Neuronal stem cell (in vitro differentiated cells): ENCODE measurements at regions not wholly inside any gene's neighbourhood (a gene's known extent, or its start where the extent isn't known, plus 50 kb on each side); places are given as distances from the start of the nearest gene placed in this dataset.

Source experiments
- DNase-seq: peaks from one replicate; pipeline ENCODE4 v3.0.0-alpha.2; 2013; ENCODE audit warnings: low spot score
- H2AFZ ChIP-seq: one replicate; pipeline ENCODE4 v1.6.1; 2013; ENCODE audit warnings: mild to moderate bottlenecking, low read length, inconsistent platforms
- H2AK5ac ChIP-seq: 2 replicates; pipeline ENCODE4 v1.6.1; 2013; ENCODE audit warnings: low read depth, mild to moderate bottlenecking, inconsistent platforms, low read length, moderate library complexity, mixed read lengths
- H2BK120ac ChIP-seq: 2 replicates; pipeline ENCODE4 v1.6.1; 2013; ENCODE audit warnings: low read depth, mild to moderate bottlenecking, inconsistent platforms, low read length, moderate library complexity, mixed read lengths
- H2BK12ac ChIP-seq: one replicate; pipeline ENCODE4 v1.6.1; 2013; ENCODE audit warnings: low read length, inconsistent platforms
- H2BK15ac ChIP-seq: 2 replicates; pipeline ENCODE4 v1.6.1; 2013; ENCODE audit warnings: mild to moderate bottlenecking, low read length, inconsistent platforms, mixed read lengths
- H2BK5ac ChIP-seq: one replicate; pipeline ENCODE4 v1.6.1; 2013; ENCODE audit warnings: inconsistent platforms, mild to moderate bottlenecking, low read length, moderate library complexity
- H3K14ac ChIP-seq: one replicate; pipeline ENCODE4 v1.6.1; 2013; ENCODE audit warnings: low read length, inconsistent platforms
- H3K18ac ChIP-seq: 2 replicates; pipeline ENCODE4 v1.6.1; 2013; ENCODE audit warnings: low read length, inconsistent platforms
- H3K23ac ChIP-seq: 2 replicates; pipeline ENCODE4 v1.6.1; 2013; ENCODE audit warnings: low read depth, mild to moderate bottlenecking, mixed read lengths, low read length, inconsistent platforms; ENCODE audit not compliant: poor library complexity
- H3K27ac ChIP-seq: replicated peaks from 3 replicates; pipeline ENCODE4 v1.5.1; 2013; ENCODE audit warnings: low read length, inconsistent platforms
- H3K27me3 ChIP-seq, 3 experiments: 2 replicates each; pipeline ENCODE4 v1.6.1; 2013; ENCODE audit warnings: low read length in 3 of 3, mild to moderate bottlenecking in 2 of 3, inconsistent platforms in 1 of 3, low read depth in 1 of 3, mixed read lengths in 1 of 3, moderate library complexity in 1 of 3; ENCODE audit not compliant: control insufficient read depth in 3 of 3, insufficient read depth in 3 of 3
- H3K36me3 ChIP-seq, 2 donors: replicated peaks in 1 of 2; 2 replicates each; pipeline ENCODE4 v1.6.1; 2013; ENCODE audit warnings: low read length in 2 of 2; ENCODE audit not compliant: control insufficient read depth in 2 of 2, insufficient read depth in 2 of 2
- H3K4ac ChIP-seq: 2 replicates; pipeline ENCODE4 v1.6.1; 2013; ENCODE audit warnings: inconsistent platforms, mild to moderate bottlenecking, low read length, moderate library complexity
- H3K4me1 ChIP-seq, 2 donors: 1 replicate in 1 of 2; 2 replicates in 1 of 2; pipeline ENCODE4 v1.6.1; 2013; ENCODE audit warnings: low read length in 2 of 2, low read depth in 1 of 2; ENCODE audit not compliant: control insufficient read depth in 2 of 2, insufficient read depth in 1 of 2
- H3K4me2 ChIP-seq: one replicate; pipeline ENCODE4 v1.6.1; 2013; ENCODE audit warnings: mild to moderate bottlenecking, low read length, inconsistent platforms; ENCODE audit not compliant: insufficient read depth, poor library complexity, severe bottlenecking
- H3K4me3 ChIP-seq, 2 donors: 2 replicates each; pipeline ENCODE4 v1.5.1; 2013; ENCODE audit warnings: low read length in 2 of 2, mild to moderate bottlenecking in 2 of 2, inconsistent platforms in 1 of 2, moderate library complexity in 1 of 2
- H3K79me1 ChIP-seq: one replicate; pipeline ENCODE4 v1.6.1; 2013; ENCODE audit warnings: low read depth, mild to moderate bottlenecking, inconsistent platforms, low read length, moderate library complexity
- H3K9ac ChIP-seq: one replicate; pipeline ENCODE4 v1.6.1; 2013; ENCODE audit warnings: mild to moderate bottlenecking, low read depth, low read length, inconsistent platforms; ENCODE audit not compliant: poor library complexity
- H3K9me3 ChIP-seq, 2 donors: replicated peaks in 1 of 2; 2 replicates each; pipeline versions ENCODE3 to v1.6.1; 2013; ENCODE audit warnings: low read length in 2 of 2, mild to moderate bottlenecking in 2 of 2, inconsistent platforms in 1 of 2, low read depth in 1 of 2, mixed read lengths in 1 of 2, moderate library complexity in 1 of 2; ENCODE audit not compliant: control insufficient read depth in 2 of 2, insufficient read depth in 1 of 2
- H4K8ac ChIP-seq: one replicate; pipeline ENCODE4 v1.6.1; 2013; ENCODE audit warnings: low read depth, mild to moderate bottlenecking, inconsistent platforms, low read length, moderate library complexity
- H4K91ac ChIP-seq: one replicate; pipeline ENCODE4 v1.6.1; 2013; ENCODE audit warnings: low read length, low read depth, mild to moderate bottlenecking, inconsistent platforms; ENCODE audit not compliant: poor library complexity
- WGBS, 2 donors: extraction: QIAGEN DNeasy Blood & Tissue Kit; methylation state at CpG; one replicate each; pipeline ENCODE4 v1.1.7; 2013; ENCODE audit warnings: missing lambda C conversion rate in 2 of 2, mixed read lengths in 1 of 2; ENCODE audit not compliant: insufficient read length in 2 of 2, insufficient replicate concordance in 1 of 2; ENCODE audit errors: extremely low coverage in 2 of 2; 5-methylcytosine and 5-hydroxymethylcytosine counted together

GRCh38 chr12:92452763-92453162, 250.0 kb upstream of the PLEKHG7 start:
- no peak for DNase-seq
- Histone ChIP-seq H2BK120ac (no peak overlapping the region), H3K9me3 (peaks cover 0 to 13% of the 10 kb centered on the region in 2 donors), H3K27ac (no peak overlapping the region), H3K9ac (no peak overlapping the region), H3K79me1 (no peaks in the 10 kb centered on the region), H2AK5ac (no peak overlapping the region), H2BK12ac (no peak overlapping the region), H2BK5ac (no peak overlapping the region), H3K36me3 (no peaks in the 10 kb centered on the region), H3K4ac (no peak overlapping the region), H4K91ac (no peak overlapping the region), H2AFZ (no peak overlapping the region), H2BK15ac (no peak overlapping the region), H3K23ac (no peak overlapping the region), H4K8ac (no peak overlapping the region), H3K14ac (no peak overlapping the region), H3K18ac (no peak overlapping the region), H3K4me1 (no peaks in the 10 kb centered on the region), H3K4me3 (no peak overlapping the region), H3K4me2 (no peak overlapping the region), H3K27me3 (no peaks in the 10 kb centered on the region)

- H3K79me1 ChIP-seq = no peaks in the 10 kb centered on the region
- no peak overlapping the region for H3K23ac ChIP-seq
- no peak overlapping the region for H2BK120ac ChIP-seq
- no peak overlapping the region for H3K4ac ChIP-seq
- H2AFZ ChIP-seq = no peak overlapping the region
- H3K18ac ChIP-seq = no peak overlapping the region
- H2BK12ac ChIP-seq = no peak overlapping the region
- H4K91ac ChIP-seq = no peak overlapping the region
- H3K9ac ChIP-seq = no peak overlapping the region
- H3K4me1 ChIP-seq = no peaks in the 10 kb centered on the region
- H3K4me3 ChIP-seq = no peak overlapping the region
- H3K27ac ChIP-seq = no peak overlapping the region
- H3K27me3 ChIP-seq = no peaks in the 10 kb centered on the region
- no peak overlapping the region for H4K8ac ChIP-seq
- peaks cover 0 to 2% of the 10 kb centered on the region in 2 donors for H3K9me3 ChIP-seq
- H3K14ac ChIP-seq = no peak overlapping the region
- no peak for DNase-seq
- no peak overlapping the region for H3K4me2 ChIP-seq
- no peak overlapping the region for H2AK5ac ChIP-seq
- no CpG with 5 or more reads among the region's 1 CpG for WGBS, 2 donors
- no peaks in the 10 kb centered on the region for H3K36me3 ChIP-seq
- H2BK15ac ChIP-seq = no peak overlapping the region
- H2BK5ac ChIP-seq = no peak overlapping the region
Observed at GRCh38 chr12:92446083-92446460, 256.7 kb upstream of the PLEKHG7 start.

GRCh38 chr12:92445253-92446082, 257.3 kb upstream of the PLEKHG7 start:
- DNase-seq = no peak
- no peak overlapping the region for H3K4me3 ChIP-seq
- H2BK120ac ChIP-seq = no peak overlapping the region
- no peaks in the 10 kb centered on the region for H3K27me3 ChIP-seq
- H4K91ac ChIP-seq = no peak overlapping the region
- no peak overlapping the region for H3K4me2 ChIP-seq
- no peaks in the 10 kb centered on the region for H3K9me3 ChIP-seq
- no peak overlapping the region for H3K18ac ChIP-seq
- H2BK5ac ChIP-seq = no peak overlapping the region
- no peak overlapping the region for H3K14ac ChIP-seq
- H2AFZ ChIP-seq = peak overlapping the region; percentile 31
- no peak overlapping the region for H3K4ac ChIP-seq
- H2BK15ac ChIP-seq = no peak overlapping the region
- no peaks in the 10 kb centered on the region for H3K36me3 ChIP-seq
- no CpG with 5 or more reads among the region's 10 CpGs for WGBS, 2 donors
- H4K8ac ChIP-seq = no peak overlapping the region
- no peak overlapping the region for H3K23ac ChIP-seq
- H3K27ac ChIP-seq = no peak overlapping the region
- H3K4me1 ChIP-seq = no peaks in the 10 kb centered on the region
- H2AK5ac ChIP-seq = no peak overlapping the region
- no peak overlapping the region for H2BK12ac ChIP-seq
- no peak overlapping the region for H3K9ac ChIP-seq
- H3K79me1 ChIP-seq = no peaks in the 10 kb centered on the region

GRCh38 chr12:92444763-92445162, 258.0 kb upstream of the PLEKHG7 start:
- no peak overlapping the region for H3K4me2 ChIP-seq
- H2AFZ ChIP-seq = no peak overlapping the region
- no peaks in the 10 kb centered on the region for H3K27me3 ChIP-seq
- H2AK5ac ChIP-seq = no peak overlapping the region
- H3K18ac ChIP-seq = no peak overlapping the region
- DNase-seq = no peak
- no peak overlapping the region for H3K23ac ChIP-seq
- H3K4me3 ChIP-seq = no peak overlapping the region
- H2BK15ac ChIP-seq = no peak overlapping the region
- H3K79me1 ChIP-seq = no peaks in the 10 kb centered on the region
- H3K27ac ChIP-seq = no peak overlapping the region
- H2BK120ac ChIP-seq = no peak overlapping the region
- no peaks in the 10 kb centered on the region for H3K36me3 ChIP-seq
- H3K14ac ChIP-seq = no peak overlapping the region
- H4K91ac ChIP-seq = no peak overlapping the region
- H2BK12ac ChIP-seq = no peak overlapping the region
- no peak overlapping the region for H4K8ac ChIP-seq
- H3K9me3 ChIP-seq = no peaks in the 10 kb centered on the region
- WGBS, 2 donors = no CpG with 5 or more reads among the region's 9 CpGs
- no peak overlapping the region for H3K4ac ChIP-seq
- H2BK5ac ChIP-seq = no peak overlapping the region
- H3K4me1 ChIP-seq = no peaks in the 10 kb centered on the region
- H3K9ac ChIP-seq = no peak overlapping the region
